ENCODE measurements at regions not wholly inside any gene's neighbourhood (a gene's known extent, or its start where the extent isn't known, plus 50 kb on each side); places are given as distances from the start of the nearest gene placed in this dataset.

GRCh38 chr20:48102931-48103660, 317.8 kb upstream of the SULF2 start:
- Histone ChIP-seq H3K9me3 (replicated peaks in 1 of 2; ENCODE audit: control insufficient read depth in 1 of 2, insufficient read depth in 1 of 2, low read length in 2 of 2) (no peaks in the 10 kb centered on the region), H4K20me1 (ENCODE audit: insufficient read depth, low read length) (no peaks in the 10 kb centered on the region), H3K4me3 (replicated peaks in 1 of 3; ENCODE audit: low read depth in 2 of 3, low read length in 3 of 3) (no peak overlapping the region), H3K27me3 (ENCODE audit: control insufficient read depth in 2 of 2, insufficient read depth in 2 of 2, low read length in 2 of 2) (no peaks in the 10 kb centered on the region), H3K9ac (ENCODE audit: insufficient read depth, low read length, poor library complexity, severe bottlenecking) (no peak overlapping the region), H3K4me1 (ENCODE audit: control insufficient read depth in 1 of 2, insufficient read depth in 2 of 2, low read length in 2 of 2) (no peaks in the 10 kb centered on the region), H3K4me2 (replicated peaks; ENCODE audit: extremely low read depth, low read length, poor library complexity, severe bottlenecking) (no peak overlapping the region), H2AFZ (ENCODE audit: insufficient read depth, low read depth, low read length, poor library complexity, severe bottlenecking) (no peak overlapping the region), H3K79me2 (ENCODE audit: insufficient read depth, low read length) (no peaks in the 10 kb centered on the region), H3K27ac (ENCODE audit: low read depth in 1 of 2, low read length in 2 of 2) (no peak overlapping the region), H3K36me3 (replicated peaks in 1 of 2; ENCODE audit: control insufficient read depth in 1 of 2, insufficient read depth in 2 of 2, low read length in 2 of 2) (no peaks in the 10 kb centered on the region)
- no peak for TF ChIP-seq CTCF (IDR thresholded peaks at IDR 0.05)
- Mint-ChIP-seq H3K27me3 (ENCODE audit: low read depth in 3 of 3) (peaks cover 4 to 9% (median 9%) of the 10 kb centered on the region in 3 donors), H3K27ac (no peak overlapping the region), H3K36me3 (no peaks in the 10 kb centered on the region), H3K4me3 (no peak overlapping the region), H3K4me1 (no peaks in the 10 kb centered on the region), H3K9me3 (peaks cover 0 to 4% (median 0%) of the 10 kb centered on the region in 7 donors)
- 86% methylated on average over 6 of the region's 11 CpGs for WGBS (ENCODE audit: insufficient coverage)
- intact Hi-C loops (cut with micrococcal nuclease), result no loop called here
- no peak for DNase-seq

- TF ChIP-seq CTCF (IDR thresholded peaks at IDR 0.05), result no peak
- Histone ChIP-seq H3K4me2 (replicated peaks; ENCODE audit: extremely low read depth, low read length, poor library complexity, severe bottlenecking) (no peak overlapping the region), H4K20me1 (ENCODE audit: insufficient read depth, low read length) (no peaks in the 10 kb centered on the region), H3K27me3 (ENCODE audit: control insufficient read depth in 2 of 2, insufficient read depth in 2 of 2, low read length in 2 of 2) (no peaks in the 10 kb centered on the region), H3K36me3 (replicated peaks in 1 of 2; ENCODE audit: control insufficient read depth in 1 of 2, insufficient read depth in 2 of 2, low read length in 2 of 2) (no peaks in the 10 kb centered on the region), H3K79me2 (ENCODE audit: insufficient read depth, low read length) (no peaks in the 10 kb centered on the region), H2AFZ (ENCODE audit: insufficient read depth, low read depth, low read length, poor library complexity, severe bottlenecking) (no peak overlapping the region), H3K4me1 (ENCODE audit: control insufficient read depth in 1 of 2, insufficient read depth in 2 of 2, low read length in 2 of 2) (no peaks in the 10 kb centered on the region), H3K9ac (ENCODE audit: insufficient read depth, low read length, poor library complexity, severe bottlenecking) (no peak overlapping the region), H3K27ac (ENCODE audit: low read depth in 1 of 2, low read length in 2 of 2) (no peak overlapping the region), H3K9me3 (replicated peaks in 1 of 2; ENCODE audit: control insufficient read depth in 1 of 2, insufficient read depth in 1 of 2, low read length in 2 of 2) (no peaks in the 10 kb centered on the region), H3K4me3 (replicated peaks in 1 of 3; ENCODE audit: low read depth in 2 of 3, low read length in 3 of 3) (no peak overlapping the region)
- 91% methylated on average over 6 of the region's 11 CpGs for WGBS (ENCODE audit: insufficient coverage)
- intact Hi-C loops (cut with micrococcal nuclease), result no loop called here
- DNase-seq, result no peak
- H3K36me3 Mint-ChIP-seq, result no peaks in the 10 kb centered on the region
- no peaks in the 10 kb centered on the region for H3K4me1 Mint-ChIP-seq
- H3K27me3 Mint-ChIP-seq (ENCODE audit: low read depth in 3 of 3), result peaks cover 4 to 11% (median 5%) of the 10 kb centered on the region in 3 donors
- H3K27ac Mint-ChIP-seq, result peak overlapping the region in 1 of 7 donors; percentile 80
- no peak overlapping the region for H3K4me3 Mint-ChIP-seq
- H3K9me3 Mint-ChIP-seq, result peaks cover 0 to 5% (median 0%) of the 10 kb centered on the region in 7 donors
Observed at GRCh38 chr20:48102076-48102787, 317.0 kb upstream of the SULF2 start.

All from CD14-positive monocyte (primary cell).